Fibroblast of skin of left quadriceps (primary cell): ENCODE measurements at regions not wholly inside any gene's neighbourhood (a gene's known extent, or its start where the extent isn't known, plus 50 kb on each side); places are given as distances from the start of the nearest gene placed in this dataset.

Experiments used
- DNase-seq, 2 experiments: peaks; one replicate each; pipeline ENCODE4 v3.0.0-alpha.2; 2013; ENCODE audit warnings: low read depth in 2 of 2

DNA sequence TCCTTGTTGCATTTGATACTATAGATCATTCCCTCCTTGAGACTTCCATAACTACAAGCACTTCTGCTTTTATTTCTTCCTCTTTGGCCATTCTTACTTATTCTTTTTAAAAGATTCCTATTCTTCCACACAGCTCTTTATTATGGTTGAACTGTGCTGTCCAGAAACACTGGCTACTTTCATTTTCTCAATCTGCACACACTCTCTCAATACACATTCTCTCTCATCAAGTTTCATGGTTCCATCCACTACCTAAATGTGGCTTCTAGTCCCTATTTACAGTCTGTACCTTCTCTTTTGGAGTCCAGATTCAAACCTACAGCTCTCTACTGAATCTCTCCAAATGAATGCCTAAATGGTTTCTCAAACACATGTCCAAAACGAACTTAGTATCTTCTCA is 214.3 kb upstream of the RSPO3 start:
- no peak for DNase-seq

DNA sequence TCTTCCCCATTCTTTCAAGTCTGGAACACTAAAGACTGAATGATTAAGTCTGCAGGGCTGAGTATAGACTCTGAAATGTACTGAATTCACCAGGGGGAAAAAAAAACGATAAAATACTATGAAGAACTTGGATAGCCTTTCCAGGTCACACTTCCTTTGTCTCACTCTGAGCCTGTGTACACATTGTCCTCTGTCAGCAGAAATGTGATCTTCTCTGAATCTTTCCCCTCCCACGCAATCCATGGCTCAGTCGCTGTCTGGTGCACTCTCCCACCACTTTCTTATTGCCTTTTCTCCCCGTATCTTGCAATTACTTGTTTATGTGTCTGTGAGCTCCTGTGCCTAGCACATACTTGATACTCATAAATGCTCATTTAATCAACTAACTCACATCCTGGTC is 212.6 kb upstream of the RSPO3 start:
- DNase-seq: no peak

DNA sequence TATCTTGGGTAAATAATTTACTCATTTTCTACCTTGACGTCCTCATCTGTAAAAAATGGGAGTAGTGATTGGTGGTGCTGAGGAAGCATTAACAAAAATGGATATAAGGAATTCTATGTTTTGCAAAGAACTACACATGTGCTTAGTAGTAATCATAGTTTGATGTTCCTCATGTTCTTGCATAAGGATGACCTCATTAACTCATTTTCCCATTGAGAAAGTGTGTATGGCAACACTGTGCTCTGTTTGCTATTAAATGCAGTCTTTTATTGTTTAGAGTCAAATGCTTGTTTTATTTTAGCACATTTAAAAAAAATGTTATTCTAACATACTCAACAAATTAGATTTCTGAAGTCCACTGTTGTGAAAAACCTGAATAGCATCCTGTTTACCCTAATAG is 211.2 kb upstream of the RSPO3 start:
- no peak for DNase-seq

DNA sequence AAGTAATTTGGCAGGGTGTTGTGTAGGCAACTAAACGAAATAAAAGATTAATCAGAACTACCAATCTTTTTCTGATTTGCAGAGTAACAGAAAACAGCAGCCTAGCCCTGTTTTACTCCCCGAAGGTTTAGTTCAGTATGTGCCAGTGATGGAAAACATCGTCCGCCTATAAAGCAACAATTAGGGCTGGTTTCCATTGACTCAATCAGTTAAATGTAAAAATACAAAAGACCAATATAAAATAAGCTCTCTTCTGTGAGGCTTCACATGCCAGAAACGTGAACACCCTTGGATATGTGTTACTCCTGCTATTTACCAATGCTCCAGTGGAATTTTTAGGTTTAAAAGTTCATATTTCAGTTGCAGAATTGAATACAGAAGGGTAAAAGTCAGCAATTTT is 210.5 kb upstream of the RSPO3 start:
- DNase-seq: no peak

DNA sequence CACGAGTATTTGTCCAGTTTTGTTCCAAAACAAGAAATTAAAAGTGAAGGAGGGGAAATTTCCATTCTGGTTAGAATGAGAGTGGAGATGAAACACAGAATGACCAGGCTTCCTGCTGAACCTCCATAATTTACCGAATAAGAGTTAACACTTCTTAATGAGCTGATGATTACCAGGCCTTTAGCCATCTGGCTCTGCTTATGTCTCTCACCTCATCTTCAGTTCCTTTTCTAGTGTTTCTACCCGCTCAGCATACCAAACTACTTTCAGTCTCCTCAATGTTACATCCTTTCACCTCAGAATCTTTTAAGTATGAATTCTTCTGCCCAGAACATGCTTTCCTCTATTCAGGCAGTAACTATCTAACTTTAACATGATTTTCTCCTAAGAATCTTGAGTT is 209.0 kb upstream of the RSPO3 start:
- no peak for DNase-seq

DNA sequence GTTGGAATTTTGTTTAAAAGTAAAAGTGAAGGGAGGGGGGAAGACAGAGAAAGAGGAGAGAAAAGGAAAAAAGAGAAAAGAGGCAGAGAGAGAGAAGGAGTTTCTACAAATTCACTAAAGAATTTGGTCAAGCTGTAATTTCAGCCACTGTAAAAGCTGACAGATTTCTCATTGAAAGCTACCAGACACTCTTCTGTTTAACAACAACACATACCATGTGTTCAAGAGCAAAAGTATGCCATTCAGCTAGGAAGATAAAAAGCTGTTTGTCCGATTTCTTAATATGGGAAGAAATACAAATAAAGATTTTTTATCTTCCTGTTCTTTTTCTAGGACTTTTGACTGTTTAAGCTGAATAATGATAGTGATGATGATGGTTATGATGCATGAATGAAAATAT is 204.8 kb upstream of the RSPO3 start:
- DNase-seq: no peak

DNA sequence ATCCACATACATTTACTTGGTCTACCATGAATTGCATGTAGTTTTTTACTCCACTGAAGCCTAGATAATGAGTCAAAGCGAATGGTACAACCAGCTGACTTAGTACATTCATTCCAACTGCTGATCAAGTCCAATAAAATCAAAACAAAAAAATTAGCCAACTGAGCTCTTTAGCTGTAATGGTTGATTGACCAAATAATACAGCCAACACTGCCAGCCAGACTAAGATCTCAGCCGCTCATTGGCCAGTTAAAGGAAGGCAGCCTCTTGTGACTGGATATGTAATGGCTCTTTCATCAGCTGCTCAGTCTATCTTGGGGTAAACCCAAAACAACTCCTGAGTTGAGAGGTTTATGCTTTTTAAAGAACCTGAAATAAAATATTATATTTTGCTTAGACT is 204.3 kb upstream of the RSPO3 start:
- no peak for DNase-seq

DNA sequence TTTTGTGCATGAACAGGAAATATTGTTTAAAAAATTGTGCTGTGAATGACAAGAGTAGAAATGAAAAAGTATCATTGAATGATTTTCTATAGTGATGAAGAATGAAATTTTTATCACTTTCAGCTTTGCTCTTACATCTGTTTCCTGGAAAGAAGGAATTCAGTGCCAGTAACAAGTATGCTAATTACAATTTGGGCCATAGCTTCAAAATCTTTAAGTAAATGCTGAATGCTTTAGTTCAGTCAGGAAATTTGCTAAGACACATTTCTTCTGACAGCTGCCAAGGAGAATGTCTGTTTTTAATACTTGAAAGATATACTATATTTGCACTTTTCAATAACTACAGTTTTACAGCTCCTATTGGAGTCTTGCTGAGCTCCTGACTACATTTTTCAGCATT is 203.7 kb upstream of the RSPO3 start:
- no peak for DNase-seq

DNA sequence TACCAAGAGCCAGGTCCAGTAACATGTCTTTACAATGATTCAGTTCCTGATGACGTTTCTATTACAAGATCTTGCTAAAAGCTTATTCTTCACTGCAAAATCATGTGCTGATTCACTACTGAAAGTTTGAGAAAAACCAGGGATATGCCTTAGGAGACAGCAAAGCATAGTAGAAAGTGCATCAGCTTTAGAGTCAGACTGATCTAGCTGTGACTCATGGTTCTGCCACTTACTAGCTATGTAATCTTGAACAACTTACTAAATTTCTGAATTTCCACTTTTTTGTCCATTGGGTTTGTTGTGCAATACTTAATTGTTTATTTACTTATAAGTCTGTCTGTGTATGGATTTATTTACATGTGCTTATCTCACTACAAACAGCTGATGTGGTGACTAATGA is 198.5 kb upstream of the RSPO3 start:
- DNase-seq: peak; percentile 89

DNA sequence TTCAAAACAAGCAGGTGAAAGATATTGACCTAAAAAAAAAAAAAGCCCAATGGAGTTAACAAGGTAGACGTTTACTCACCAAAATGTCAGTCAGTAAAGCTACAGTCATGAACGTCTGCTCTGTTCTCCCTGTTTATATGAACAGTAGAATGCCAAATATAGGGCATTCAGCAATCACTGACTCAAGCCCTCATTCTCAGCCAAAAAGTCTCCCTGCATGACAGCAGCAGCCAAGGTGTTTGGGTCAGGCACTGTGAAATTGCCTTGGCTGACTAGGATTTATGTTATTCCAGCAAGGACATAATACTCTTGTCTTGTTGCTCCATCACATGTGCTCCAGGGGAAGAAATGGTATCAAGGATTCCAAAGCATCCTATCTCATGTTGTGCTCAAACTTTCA is 194.7 kb upstream of the RSPO3 start:
- DNase-seq: no peak

DNA sequence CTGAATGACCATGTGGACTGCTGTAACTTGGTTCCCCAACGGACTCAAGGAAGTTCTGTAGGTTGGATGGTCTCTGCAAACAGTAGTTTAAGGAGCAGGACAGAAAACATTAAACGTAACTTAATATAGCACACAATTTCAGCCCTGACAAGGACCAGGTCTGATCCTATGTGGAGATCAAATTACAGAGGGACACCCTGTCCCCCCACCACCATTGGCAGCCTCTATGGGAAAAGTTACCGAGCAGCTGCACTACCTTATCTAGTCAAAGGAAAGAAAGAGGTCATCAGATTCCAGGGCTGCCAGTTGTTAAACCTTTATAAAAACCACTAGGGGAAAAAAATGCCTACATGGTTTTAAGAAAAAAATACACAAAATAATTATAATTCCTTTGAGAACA is 191.5 kb upstream of the RSPO3 start:
- DNase-seq: no peak

DNA sequence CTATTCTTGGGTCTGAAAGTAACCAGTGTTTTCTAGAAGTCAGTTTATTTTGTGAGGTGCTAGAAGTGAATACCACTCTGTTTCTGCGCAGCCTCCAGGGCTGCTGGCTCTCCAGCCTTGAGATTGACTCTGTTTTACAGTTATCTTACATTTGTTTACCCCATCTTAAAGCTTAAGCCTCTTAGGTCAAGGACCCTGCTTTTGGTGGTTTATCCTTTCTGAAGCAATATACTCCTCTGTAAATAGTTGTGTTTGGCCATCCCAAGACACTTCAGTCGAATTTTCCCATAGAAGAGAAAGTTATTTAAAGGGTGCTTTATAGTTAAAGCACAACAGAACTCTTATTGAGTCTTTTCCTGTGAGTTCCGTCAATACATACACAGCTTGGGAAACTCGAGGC is 190.6 kb upstream of the RSPO3 start:
- DNase-seq: no peak

DNA sequence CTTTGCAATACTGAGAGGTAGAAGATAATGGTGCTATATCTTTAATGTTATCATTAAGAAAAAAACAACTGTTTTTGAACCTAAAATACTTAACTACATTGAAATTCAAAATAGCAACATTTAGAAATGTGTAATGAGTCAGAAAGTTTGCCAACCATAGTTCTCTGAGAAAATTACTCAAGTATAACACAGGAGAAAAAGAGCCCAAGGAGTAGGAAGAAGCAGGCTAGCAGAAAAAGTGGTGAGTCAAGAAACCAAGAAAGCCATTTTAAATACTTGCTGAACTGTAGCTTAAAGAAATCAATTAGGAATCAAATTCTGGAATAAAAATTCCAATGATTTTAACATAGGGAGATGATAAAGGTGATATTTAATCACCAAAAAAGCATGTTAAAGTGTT is 181.0 kb upstream of the RSPO3 start:
- DNase-seq: no peak

DNA sequence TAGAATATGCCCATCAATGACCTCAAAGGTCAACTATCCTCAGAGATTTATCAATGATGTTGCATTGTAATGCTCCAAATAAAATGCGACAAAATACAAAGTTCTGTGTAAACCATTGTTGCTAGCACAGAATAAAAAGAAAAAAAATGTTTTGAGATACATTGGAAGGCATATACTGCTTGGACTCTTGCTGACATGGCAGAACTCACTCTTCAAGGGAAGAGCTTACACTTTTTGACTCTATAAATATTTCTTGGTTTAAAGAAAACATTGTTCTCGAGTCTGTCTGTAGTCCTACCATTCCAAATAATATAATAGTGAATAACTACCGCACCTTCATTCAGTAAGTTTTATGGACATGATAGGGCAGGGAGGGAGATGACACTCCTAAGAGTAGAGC is 178.7 kb upstream of the RSPO3 start:
- DNase-seq: no peak

DNA sequence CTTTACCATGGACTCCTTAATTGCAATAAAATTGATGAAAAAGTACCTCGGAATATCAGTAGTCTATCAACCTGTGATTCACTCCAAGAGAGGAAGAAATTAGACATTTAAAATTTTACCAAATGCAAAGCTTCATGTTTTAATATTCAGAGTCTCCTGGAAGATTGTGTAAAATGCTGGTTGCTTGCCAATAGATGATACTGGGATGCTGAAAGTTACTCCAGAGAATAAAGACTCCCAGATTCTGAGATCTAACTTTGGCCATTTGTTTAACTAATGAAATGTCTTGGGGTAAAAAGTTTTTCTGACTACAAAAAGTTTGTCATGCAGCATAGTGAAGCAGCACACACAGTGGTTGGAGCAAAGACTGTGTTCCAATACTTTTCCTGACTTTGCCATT is 176.7 kb upstream of the RSPO3 start:
- no peak for DNase-seq

DNA sequence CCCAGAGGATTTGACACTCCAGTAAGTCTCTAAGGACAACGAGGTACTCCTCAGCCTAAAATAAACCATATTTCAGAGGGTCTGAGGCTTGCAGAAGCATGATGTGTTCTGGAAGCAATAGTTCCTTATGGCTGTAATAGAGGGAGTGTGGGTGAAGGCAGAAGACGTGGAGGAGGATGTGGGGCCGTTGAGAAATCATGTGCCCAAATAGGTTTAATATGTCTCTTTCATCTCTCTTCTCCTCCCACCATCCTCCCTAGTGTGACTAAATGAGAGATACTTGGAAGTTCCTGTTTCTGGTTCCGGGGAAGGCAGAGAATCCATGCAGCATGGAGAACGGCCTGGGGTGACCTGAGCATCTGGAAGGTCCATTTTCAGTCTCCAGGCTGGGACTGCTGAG is 174.0 kb upstream of the RSPO3 start:
- DNase-seq: no peak

DNA sequence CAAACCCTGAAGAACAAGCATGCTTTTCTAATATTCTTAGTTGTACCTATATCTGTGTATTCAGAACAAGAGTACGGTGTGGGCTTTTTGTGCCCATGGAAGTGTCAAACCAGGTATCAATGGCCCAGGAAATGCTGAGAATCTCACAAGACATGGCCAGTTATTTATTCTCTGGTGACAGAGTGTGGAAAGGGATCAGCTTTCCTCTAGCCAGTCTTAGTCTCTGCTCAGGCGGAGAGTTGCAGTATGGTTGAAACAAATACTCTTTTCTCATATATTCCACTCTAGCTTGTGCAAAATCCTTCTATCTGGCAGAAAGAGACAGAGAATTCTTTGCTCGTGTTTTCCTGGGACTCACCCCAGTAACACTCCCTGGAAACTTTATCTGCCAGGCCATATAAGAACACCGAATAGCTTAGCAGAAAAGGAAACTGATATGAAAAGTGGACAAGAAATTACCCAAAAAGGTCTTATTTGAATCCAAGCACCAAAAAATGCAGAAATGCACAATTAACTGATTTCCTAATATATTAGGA is 173.3 kb upstream of the RSPO3 start:
- DNase-seq: no peak

DNA sequence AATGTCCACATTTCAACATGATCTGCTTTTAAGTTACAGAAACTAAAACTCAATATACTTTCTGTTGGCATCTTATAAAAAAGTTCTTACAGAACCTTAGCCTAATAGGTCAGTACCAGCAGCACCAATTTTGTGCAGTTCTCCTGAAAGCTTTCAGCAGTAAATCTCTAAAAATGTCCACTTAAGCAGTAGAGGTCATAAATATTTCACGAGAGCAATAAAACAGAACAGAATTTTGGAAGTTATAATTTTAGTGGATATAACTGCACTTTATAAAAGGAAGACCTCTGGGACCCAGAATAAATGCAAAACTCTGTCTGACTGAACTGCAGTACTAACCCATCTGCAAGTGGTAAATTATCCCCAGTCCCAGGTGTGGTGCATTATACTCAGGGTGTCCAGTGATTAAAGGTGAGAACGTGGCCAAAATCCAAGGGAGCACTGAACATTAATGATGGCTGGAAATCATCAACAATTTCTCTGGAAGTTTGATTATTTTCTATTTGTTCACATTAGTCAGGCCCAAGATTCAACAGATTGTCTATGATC is 172.6 kb upstream of the RSPO3 start:
- no peak for DNase-seq

DNA sequence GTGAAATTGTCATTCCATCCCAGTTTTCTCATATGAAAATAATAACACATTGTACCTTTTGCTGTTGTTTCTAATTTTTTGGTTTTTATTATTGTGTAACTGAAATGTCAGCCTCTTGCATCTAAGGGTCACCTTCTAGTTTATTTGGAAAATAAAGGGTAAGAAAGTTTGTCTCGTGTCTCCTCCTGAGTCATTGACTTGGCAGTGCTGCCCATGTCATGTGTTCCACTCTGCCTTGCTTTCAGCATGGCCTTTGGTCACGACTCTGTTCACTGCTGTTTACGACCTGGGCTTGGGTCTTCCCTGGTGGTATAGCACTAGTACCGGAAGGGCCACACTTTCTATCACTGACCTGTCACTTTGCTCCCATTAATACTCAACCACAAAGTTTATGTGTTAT is 171.4 kb upstream of the RSPO3 start:
- no peak for DNase-seq

DNA sequence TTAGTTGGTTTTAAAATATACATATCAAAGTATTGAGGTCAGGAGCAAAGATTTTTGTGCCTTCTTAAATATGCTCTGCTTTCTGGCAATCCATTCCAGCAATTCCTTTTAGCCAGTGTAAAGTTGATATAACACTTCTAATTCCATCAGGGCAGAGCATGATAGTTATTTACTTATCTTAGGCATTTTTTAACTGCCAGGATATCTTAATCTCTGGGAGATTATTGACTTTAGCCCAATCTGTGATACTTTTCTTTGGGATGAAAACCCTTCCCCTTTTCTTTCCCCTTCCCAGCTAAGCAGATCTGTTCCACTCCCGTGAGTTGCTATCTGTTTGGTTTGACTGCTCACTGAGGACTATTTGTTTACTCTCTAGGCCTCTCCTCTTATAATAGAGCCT is 168.7 kb upstream of the RSPO3 start:
- no peak for DNase-seq

DNA sequence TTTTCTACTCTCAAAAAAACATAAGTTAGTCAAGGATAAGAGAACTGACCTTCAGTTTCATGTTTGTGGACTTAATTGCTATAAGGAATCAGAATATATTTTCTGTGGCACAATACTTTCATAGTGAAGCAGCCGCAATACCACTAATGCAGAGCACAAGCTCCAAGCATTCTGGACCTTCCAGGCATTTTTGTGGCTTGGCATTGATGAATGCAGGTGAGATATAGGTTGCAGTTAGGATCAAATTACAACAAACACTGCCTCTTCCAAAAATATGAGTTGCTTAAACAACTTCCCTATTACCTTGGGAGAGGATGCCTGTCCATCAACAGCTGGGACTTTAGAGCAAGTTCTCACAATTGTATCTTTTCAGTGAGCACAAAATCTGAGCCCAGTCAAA is 162.8 kb upstream of the RSPO3 start:
- DNase-seq: no peak

DNA sequence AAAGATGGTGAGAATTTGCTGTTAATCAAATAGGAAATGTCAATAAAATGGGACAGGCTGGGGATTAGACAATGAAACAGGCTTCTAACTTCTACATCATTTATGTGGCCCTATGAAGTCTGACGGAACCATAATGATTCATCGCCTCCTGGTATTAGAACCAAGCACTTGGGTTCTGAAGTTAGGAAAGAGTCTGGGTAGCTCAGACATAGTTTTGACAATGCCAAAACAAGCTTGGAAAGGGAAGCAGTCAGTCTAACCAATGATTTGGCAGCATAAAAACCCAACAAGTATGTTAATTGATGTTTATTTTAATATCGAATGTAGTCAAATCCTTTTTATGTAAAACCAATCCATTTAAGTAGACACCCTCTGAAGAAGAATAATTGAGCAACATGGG is 160.8 kb upstream of the RSPO3 start:
- DNase-seq: no peak

DNA sequence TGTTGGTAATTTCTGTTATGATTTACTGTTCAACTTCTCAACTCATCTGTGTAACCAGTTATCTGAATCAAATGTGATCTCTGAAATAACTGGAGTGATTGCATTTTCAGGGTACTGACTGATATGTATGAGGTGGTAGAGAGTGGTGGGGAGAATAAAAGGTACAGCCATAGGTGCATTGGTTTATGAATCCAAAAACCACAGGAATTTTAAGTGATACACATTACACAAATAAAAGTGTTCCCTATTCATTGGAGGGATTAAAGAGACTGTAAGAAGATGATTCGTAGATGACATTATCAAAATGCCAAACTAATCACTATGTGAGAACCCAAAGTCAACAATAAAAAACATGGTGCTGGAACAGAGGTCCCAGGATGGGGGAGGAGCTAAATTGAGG is 158.7 kb upstream of the RSPO3 start:
- no peak for DNase-seq

DNA sequence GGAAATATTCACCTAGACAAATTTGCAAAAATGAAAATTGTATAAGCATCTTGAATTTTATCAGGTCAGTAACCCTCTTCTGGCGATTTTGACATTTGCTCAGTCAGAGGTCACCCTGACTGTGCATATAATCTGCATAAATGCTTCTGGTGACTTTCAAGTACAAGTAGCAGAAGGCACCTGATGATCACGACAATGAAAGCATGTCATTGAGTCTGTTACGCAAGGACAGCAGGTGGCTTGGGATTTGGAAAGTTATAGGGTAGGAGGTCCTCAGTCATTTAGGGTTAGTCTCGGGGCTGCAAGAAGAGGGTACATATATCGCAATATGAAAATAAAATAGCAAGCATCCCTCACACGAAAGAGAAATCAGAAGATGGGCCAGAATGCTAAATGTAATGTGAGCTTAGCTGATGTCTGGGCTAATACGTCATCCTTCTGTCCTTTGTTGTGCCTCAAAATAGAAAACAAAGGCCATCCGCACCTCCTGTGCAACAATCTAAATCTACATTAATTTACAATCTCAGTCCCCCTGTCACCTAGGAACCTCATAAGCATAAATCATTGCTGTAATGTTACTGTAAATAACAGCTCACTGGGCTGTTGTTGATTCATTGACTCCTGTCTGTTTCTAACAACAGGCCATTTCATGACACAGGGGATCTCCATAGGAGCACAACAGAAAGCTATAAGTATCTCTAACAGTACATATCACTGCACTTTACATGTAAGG is 155.2 kb upstream of the RSPO3 start:
- DNase-seq: no peak
